ENCODE measurements at regions not wholly inside any gene's neighbourhood (a gene's known extent, or its start where the extent isn't known, plus 50 kb on each side); places are given as distances from the start of the nearest gene placed in this dataset.

- ChIA-PET CTCF (no interaction called here), POLR2A (no interaction called here)
- no peaks in the 10 kb centered on the region for H3K4me1 ChIP-seq (ENCODE audit: control insufficient read depth in 1 of 2, insufficient read depth in 2 of 2, low read depth in 1 of 2, low read length in 1 of 2)
- H3K36me3 ChIP-seq (replicated peaks in 1 of 2; ENCODE audit: control insufficient read depth in 1 of 2, insufficient read depth in 2 of 2, low read length in 1 of 2): no peaks in the 10 kb centered on the region
- H3K9ac ChIP-seq: no peak overlapping the region
- no peak overlapping the region for H3K27ac ChIP-seq (ENCODE audit: low read depth in 2 of 2, low read length in 1 of 2)
- H3F3A ChIP-seq (replicated peaks; ENCODE audit: insufficient read depth): no peaks in the 10 kb centered on the region
- no peak overlapping the region for H3K4me2 ChIP-seq
- TF ChIP-seq, protein P1, sequence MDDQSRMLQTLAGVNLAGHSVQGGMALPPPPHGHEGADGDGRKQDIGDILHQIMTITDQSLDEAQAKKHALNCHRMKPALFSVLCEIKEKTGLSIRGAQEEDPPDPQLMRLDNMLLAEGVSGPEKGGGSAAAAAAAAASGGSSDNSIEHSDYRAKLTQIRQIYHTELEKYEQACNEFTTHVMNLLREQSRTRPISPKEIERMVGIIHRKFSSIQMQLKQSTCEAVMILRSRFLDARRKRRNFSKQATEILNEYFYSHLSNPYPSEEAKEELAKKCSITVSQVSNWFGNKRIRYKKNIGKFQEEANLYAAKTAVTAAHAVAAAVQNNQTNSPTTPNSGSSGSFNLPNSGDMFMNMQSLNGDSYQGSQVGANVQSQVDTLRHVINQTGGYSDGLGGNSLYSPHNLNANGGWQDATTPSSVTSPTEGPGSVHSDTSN (IDR thresholded peaks at IDR 0.05): no peak
- TF ChIP-seq JUND (IDR thresholded peaks at IDR 0.05) (no peak), TEAD4 (IDR thresholded peaks at IDR 0.05; ENCODE audit: borderline replicate concordance, insufficient read depth) (no peak), EZH2phosphoT487 (IDR thresholded peaks at IDR 0.05; ENCODE audit: borderline replicate concordance, low read depth) (no peak), TCF12 (IDR thresholded peaks at IDR 0.05) (no peak), RFX5 (IDR thresholded peaks at IDR 0.05; ENCODE audit: low read length) (no peak), YY1 (IDR thresholded peaks at IDR 0.05; ENCODE audit: low read depth) (no peak), CTCF (IDR thresholded peaks at IDR 0.05) (no peak), USF2 (IDR thresholded peaks at IDR 0.05; ENCODE audit: borderline replicate concordance, low read depth, low read length) (no peak), TAF1 (IDR thresholded peaks at IDR 0.05; ENCODE audit: borderline replicate concordance, low read depth, low read length) (no peak), MEF2A (IDR thresholded peaks at IDR 0.05; ENCODE audit: borderline replicate concordance, low read depth) (no peak), FOXM1 (IDR thresholded peaks at IDR 0.05; ENCODE audit: low read depth) (no peak)
- TF ChIP-seq, protein P2, sequence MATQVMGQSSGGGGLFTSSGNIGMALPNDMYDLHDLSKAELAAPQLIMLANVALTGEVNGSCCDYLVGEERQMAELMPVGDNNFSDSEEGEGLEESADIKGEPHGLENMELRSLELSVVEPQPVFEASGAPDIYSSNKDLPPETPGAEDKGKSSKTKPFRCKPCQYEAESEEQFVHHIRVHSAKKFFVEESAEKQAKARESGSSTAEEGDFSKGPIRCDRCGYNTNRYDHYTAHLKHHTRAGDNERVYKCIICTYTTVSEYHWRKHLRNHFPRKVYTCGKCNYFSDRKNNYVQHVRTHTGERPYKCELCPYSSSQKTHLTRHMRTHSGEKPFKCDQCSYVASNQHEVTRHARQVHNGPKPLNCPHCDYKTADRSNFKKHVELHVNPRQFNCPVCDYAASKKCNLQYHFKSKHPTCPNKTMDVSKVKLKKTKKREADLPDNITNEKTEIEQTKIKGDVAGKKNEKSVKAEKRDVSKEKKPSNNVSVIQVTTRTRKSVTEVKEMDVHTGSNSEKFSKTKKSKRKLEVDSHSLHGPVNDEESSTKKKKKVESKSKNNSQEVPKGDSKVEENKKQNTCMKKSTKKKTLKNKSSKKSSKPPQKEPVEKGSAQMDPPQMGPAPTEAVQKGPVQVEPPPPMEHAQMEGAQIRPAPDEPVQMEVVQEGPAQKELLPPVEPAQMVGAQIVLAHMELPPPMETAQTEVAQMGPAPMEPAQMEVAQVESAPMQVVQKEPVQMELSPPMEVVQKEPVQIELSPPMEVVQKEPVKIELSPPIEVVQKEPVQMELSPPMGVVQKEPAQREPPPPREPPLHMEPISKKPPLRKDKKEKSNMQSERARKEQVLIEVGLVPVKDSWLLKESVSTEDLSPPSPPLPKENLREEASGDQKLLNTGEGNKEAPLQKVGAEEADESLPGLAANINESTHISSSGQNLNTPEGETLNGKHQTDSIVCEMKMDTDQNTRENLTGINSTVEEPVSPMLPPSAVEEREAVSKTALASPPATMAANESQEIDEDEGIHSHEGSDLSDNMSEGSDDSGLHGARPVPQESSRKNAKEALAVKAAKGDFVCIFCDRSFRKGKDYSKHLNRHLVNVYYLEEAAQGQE (IDR thresholded peaks at IDR 0.05; ENCODE audit: low read depth, low read length): no peak
- no peak for DNase-seq
- no peak overlapping the region for H2AFZ ChIP-seq (ENCODE audit: low read depth)
- H3K79me2 ChIP-seq (ENCODE audit: insufficient read depth): no peaks in the 10 kb centered on the region
- H3K9me3 ChIP-seq: no peaks in the 10 kb centered on the region
- H3K9me2 ChIP-seq: no peaks in the 10 kb centered on the region
- WGBS (ENCODE audit: low lambda C conversion rate): 96% methylated on average over 1 of the region's 1 CpG
- H4K20me1 ChIP-seq (ENCODE audit: insufficient read depth): no peaks in the 10 kb centered on the region
- no peak overlapping the region for H3K4me3 ChIP-seq (ENCODE audit: low read depth in 2 of 2, low read length in 1 of 2)
- H3K27me3 ChIP-seq (ENCODE audit: insufficient read depth): no peaks in the 10 kb centered on the region
Observed at GRCh38 chr2:160721089-160722040, 227.8 kb upstream of the RBMS1 start.

Data from SK-N-SH (cell line).